Fibroblast of the conjunctiva (primary cell): ENCODE measurements at regions not wholly inside any gene's neighbourhood (a gene's known extent, or its start where the extent isn't known, plus 50 kb on each side); places are given as distances from the start of the nearest gene placed in this dataset.

Experiments
- DNase-seq: peaks from one replicate; pipeline ENCODE4 v3.0.0-alpha.2; 2010; ENCODE audit warnings: low read depth

- no peak for DNase-seq
These were observed 1038.5 kb downstream of the JRKL start for GRCh38 chr11:97428247-97428790.

- DNase-seq: no peak
These were observed 1041.1 kb downstream of the JRKL start for GRCh38 chr11:97430877-97431276.

GRCh38 chr11:97432926-97433325, 1043.1 kb downstream of the JRKL start:
- no peak for DNase-seq

GRCh38 chr11:97445561-97445960, 1055.7 kb downstream of the JRKL start:
- no peak for DNase-seq

- DNase-seq: no peak
These were observed 1061.6 kb downstream of the JRKL start for GRCh38 chr11:97451441-97451840.

GRCh38 chr11:97454988-97455387, 1065.2 kb downstream of the JRKL start:
- no peak for DNase-seq

GRCh38 chr11:97460091-97460490, 1070.3 kb downstream of the JRKL start:
- no peak for DNase-seq

- DNase-seq: no peak
These were observed 1071.4 kb downstream of the JRKL start for GRCh38 chr11:97461044-97461880.

GRCh38 chr11:97461934-97462333, 1072.1 kb downstream of the JRKL start:
- DNase-seq: no peak

GRCh38 chr11:97463891-97464290, 1074.1 kb downstream of the JRKL start:
- DNase-seq: no peak

GRCh38 chr11:97471480-97471879, 1081.7 kb downstream of the JRKL start:
- no peak for DNase-seq

GRCh38 chr11:97487387-97487786, 1097.6 kb downstream of the JRKL start:
- no peak for DNase-seq

GRCh38 chr11:97498891-97499290, 1109.1 kb downstream of the JRKL start:
- no peak for DNase-seq

GRCh38 chr11:97502201-97502600, 1112.4 kb downstream of the JRKL start:
- DNase-seq: no peak

- no peak for DNase-seq
These were observed 1116.4 kb downstream of the JRKL start for GRCh38 chr11:97506076-97506759.

- DNase-seq: no peak
These were observed 1124.6 kb downstream of the JRKL start for GRCh38 chr11:97514446-97514845.

GRCh38 chr11:97516688-97517087, 1126.9 kb downstream of the JRKL start:
- no peak for DNase-seq

GRCh38 chr11:97525273-97525672, 1135.5 kb downstream of the JRKL start:
- no peak for DNase-seq

- no peak for DNase-seq
These were observed 1147.8 kb downstream of the JRKL start for GRCh38 chr11:97537407-97538150.

- no peak for DNase-seq
These were observed 1154.6 kb downstream of the JRKL start for GRCh38 chr11:97544431-97544830.

- DNase-seq: no peak
These were observed 1158.5 kb downstream of the JRKL start for GRCh38 chr11:97548280-97548679.

- DNase-seq: no peak
These were observed 1167.6 kb downstream of the JRKL start for GRCh38 chr11:97557399-97557798.

GRCh38 chr11:97567801-97568200, 1178.0 kb downstream of the JRKL start:
- no peak for DNase-seq
